KMS-11 (cell line): ENCODE measurements at regions not wholly inside any gene's neighbourhood (a gene's known extent, or its start where the extent isn't known, plus 50 kb on each side); places are given as distances from the start of the nearest gene placed in this dataset.

Experiments
- H2AFZ ChIP-seq: fragments of 200-600 bp; sonication (generic); 2 replicates; pipeline ENCODE4 v1.6.1; 2016; ENCODE audit warnings: antibody characterized with exemption, mixed run types, low read depth
- H3K27ac ChIP-seq: fragments of 200-600 bp; sonication (generic); 2 replicates; pipeline ENCODE4 v1.6.1; 2016; ENCODE audit warnings: mild to moderate bottlenecking, mixed run types
- H3K27me3 ChIP-seq: fragments of 200-600 bp; sonication (generic); 2 replicates; pipeline ENCODE4 v1.6.1; 2017; ENCODE audit warnings: mild to moderate bottlenecking, low read depth, mixed run types, moderate library complexity; ENCODE audit not compliant: insufficient read depth
- H3K36me3 ChIP-seq: fragments of 200-600 bp; sonication (generic); 2 replicates; pipeline ENCODE4 v1.6.1; 2017; ENCODE audit warnings: mild to moderate bottlenecking, mixed run types; ENCODE audit not compliant: insufficient read depth
- H3K4me1 ChIP-seq: fragments of 200-600 bp; sonication (generic); 2 replicates; pipeline ENCODE4 v1.6.1; 2016; ENCODE audit warnings: mild to moderate bottlenecking, low read depth, mixed run types; ENCODE audit not compliant: poor library complexity, severe bottlenecking
- H3K4me2 ChIP-seq: fragments of 200-600 bp; sonication (generic); 2 replicates; pipeline ENCODE4 v1.7.0; 2016; ENCODE audit warnings: mild to moderate bottlenecking, mixed run types
- H3K4me3 ChIP-seq: fragments of 200-600 bp; sonication (generic); IDR thresholded peaks from 2 replicates; pipeline ENCODE4 v1.6.1; 2017; ENCODE audit warnings: low read depth, low read length, mixed read lengths; ENCODE audit not compliant: insufficient read depth
- H3K79me2 ChIP-seq: fragments of 200-600 bp; sonication (generic); 2 replicates; pipeline ENCODE4 v1.6.1; 2016; ENCODE audit warnings: low read depth, mixed run types; ENCODE audit not compliant: insufficient read depth
- H3K9ac ChIP-seq: fragments of 200-600 bp; sonication (generic); 2 replicates; pipeline ENCODE4 v1.6.1; 2016; ENCODE audit warnings: mild to moderate bottlenecking, mixed run types
- H4K20me1 ChIP-seq: fragments of 200-600 bp; sonication (generic); 2 replicates; pipeline ENCODE4 v1.6.1; 2016; ENCODE audit warnings: mild to moderate bottlenecking, mixed run types; ENCODE audit not compliant: insufficient read depth
- TF ChIP-seq, protein P1 (sequence below): fragments of 200-600 bp; sonication (generic); conservative IDR thresholded peaks from 2 replicates; pipeline ENCODE4 v1.6.1; 2017; ENCODE audit warnings: low read depth, mild to moderate bottlenecking, antibody characterized with exemption, low read length, moderate library complexity, mixed read lengths

DNA sequence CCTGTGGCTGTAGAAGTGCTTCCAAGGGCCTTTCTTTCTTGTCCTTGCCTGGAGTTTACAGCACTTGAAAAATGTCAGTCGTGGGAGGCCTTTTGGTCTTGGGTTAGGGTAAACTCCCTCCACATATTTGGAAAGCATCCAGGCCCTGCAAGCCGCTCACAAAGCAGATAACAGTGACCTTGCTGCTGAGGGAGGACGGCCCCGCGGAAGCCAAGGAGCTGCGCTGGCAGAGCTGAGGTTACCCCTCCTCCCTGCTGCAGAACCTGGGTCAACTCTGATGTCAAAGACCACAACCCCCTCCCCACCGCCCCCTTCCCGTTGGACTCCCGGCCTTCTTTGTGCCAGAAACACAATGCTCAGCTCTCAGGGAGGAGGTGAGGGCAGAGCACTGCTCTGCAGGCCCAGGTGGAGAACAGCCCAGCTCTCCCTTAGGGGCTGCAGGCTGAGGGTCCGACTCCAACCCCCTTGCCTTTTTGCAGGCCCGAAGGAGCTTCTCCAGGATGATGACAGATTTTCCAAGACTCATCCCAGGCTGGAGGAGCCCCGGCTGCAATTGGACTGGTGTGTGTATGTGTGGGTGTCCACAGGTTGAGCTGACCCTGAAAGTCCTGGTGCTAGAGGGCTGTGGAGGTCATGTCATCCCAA is 957.6 kb upstream of the ZNF722 start:
- Histone ChIP-seq H3K9ac (no peak overlapping the region), H3K79me2 (no peaks in the 10 kb centered on the region), H3K4me3 (no peak overlapping the region), H3K27ac (no peak overlapping the region), H3K27me3 (no peaks in the 10 kb centered on the region), H4K20me1 (no peaks in the 10 kb centered on the region), H2AFZ (no peak overlapping the region), H3K4me1 (no peaks in the 10 kb centered on the region), H3K36me3 (no peaks in the 10 kb centered on the region), H3K4me2 (no peak overlapping the region)
- TF ChIP-seq, protein P1, sequence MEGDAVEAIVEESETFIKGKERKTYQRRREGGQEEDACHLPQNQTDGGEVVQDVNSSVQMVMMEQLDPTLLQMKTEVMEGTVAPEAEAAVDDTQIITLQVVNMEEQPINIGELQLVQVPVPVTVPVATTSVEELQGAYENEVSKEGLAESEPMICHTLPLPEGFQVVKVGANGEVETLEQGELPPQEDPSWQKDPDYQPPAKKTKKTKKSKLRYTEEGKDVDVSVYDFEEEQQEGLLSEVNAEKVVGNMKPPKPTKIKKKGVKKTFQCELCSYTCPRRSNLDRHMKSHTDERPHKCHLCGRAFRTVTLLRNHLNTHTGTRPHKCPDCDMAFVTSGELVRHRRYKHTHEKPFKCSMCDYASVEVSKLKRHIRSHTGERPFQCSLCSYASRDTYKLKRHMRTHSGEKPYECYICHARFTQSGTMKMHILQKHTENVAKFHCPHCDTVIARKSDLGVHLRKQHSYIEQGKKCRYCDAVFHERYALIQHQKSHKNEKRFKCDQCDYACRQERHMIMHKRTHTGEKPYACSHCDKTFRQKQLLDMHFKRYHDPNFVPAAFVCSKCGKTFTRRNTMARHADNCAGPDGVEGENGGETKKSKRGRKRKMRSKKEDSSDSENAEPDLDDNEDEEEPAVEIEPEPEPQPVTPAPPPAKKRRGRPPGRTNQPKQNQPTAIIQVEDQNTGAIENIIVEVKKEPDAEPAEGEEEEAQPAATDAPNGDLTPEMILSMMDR: no peak

DNA sequence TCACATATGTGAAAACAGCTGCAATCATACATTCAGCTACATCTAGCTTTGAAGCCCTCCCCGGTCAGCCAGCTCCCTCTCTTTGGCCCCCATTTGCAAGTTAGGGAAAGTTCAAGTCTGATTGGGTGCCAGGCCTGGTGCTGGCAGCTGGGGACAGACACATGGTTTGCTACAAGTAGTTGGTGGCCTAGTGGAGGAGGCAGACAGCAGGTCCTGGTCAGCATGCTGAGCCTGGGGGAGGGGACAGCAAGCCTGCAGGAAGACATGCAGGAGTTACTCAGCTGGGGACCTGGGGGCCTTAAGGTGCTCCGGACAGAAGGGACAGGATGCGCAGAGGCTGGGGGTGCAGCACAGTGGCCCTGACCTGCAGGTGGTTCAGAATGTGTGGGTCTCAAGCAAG is 956.9 kb upstream of the ZNF722 start:
- Histone ChIP-seq H4K20me1 (no peaks in the 10 kb centered on the region), H3K27me3 (no peaks in the 10 kb centered on the region), H3K27ac (no peak overlapping the region), H3K9ac (no peak overlapping the region), H3K79me2 (no peaks in the 10 kb centered on the region), H2AFZ (no peak overlapping the region), H3K4me2 (no peak overlapping the region), H3K4me3 (no peak overlapping the region), H3K4me1 (no peaks in the 10 kb centered on the region), H3K36me3 (no peaks in the 10 kb centered on the region)
- TF ChIP-seq, protein P1: no peak

DNA sequence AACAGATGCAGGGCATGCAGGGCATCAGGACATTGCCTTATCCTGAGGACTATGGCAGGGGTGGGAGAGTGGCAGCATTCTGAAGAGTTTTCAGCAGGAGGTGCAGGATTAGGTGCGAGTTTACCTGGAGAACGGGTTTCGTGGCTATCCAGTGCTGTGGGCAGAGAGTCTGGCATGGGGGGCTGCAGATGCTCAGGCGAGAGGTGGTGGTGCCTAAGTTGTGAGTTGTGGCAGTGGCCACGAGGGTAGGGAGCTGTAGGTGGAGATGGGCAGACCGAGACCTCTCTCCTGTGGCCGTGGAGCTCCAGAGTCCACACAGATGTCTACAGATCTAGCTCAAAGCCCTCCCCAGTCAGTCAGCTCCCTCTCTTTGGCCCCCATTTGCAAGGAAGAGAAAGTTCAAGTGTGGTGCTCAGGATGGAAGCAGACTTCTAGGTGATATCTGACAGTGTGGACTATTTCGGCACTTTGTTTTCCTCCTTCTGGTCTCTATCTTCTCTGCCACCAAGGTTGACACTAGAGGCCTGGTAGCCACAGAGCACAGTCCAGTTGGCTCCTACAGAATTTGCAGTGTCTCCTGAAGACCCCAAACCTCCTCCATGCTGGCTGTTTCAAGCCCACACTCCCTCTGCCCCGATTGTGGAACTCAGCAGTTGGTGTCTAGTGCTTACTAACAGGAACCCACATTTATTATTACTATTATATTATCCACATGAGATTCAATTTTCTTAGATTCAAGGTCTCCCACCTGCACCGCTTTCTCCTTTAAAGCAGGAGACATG is 955.7 kb upstream of the ZNF722 start:
- H4K20me1 ChIP-seq: no peaks in the 10 kb centered on the region
- H3K9ac ChIP-seq: no peak overlapping the region
- no peaks in the 10 kb centered on the region for H3K79me2 ChIP-seq
- no peaks in the 10 kb centered on the region for H3K27me3 ChIP-seq
- no peak overlapping the region for H3K27ac ChIP-seq
- no peak overlapping the region for H2AFZ ChIP-seq
- no peaks in the 10 kb centered on the region for H3K4me1 ChIP-seq
- no peak overlapping the region for H3K4me3 ChIP-seq
- H3K36me3 ChIP-seq: no peaks in the 10 kb centered on the region
- no peak overlapping the region for H3K4me2 ChIP-seq
- TF ChIP-seq, protein P1: no peak

DNA sequence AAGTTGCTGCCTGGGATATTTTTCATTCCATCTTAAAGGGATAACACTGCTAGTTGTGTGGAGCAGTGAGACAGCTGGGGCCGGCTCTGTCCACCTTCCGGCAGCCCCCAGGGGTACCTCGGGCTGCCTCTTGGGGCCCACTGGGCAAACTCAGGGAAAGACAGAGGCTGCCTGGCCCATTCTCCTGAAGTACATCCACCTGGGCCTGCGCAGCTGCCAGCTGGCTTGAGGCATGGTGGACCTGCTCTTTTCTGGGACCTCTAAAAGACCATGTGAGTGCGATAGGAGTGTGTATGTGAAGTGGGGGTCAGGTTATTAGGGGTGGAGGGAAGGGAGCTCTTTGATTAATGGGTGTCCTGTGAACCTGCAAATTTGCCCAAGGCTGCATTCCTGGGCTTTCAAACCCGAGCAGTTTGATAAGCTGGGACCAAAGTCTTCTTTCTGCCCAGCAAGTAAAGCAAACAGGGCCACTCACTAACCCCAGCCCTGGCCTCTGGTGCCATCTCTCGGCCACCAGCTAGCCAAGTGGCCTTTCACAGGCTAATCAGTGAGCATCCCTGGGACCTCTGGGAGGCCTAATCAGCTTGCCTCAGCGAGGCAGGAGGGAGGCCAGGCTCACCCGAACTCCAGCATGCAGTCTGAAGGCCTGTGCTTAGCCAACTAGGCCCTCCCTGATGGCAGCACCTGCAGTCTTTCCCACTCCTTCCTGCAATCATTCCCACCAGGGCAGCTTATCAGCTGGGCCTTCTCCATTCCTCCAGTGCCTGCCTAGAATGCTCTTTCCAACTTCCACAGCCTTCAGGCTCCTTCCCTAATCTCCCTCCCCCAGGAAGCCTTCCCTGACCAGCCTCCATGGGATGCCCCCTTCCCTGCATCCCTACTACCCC is 954.7 kb upstream of the ZNF722 start:
- TF ChIP-seq, protein P1: no peak
- H3K36me3 ChIP-seq: no peaks in the 10 kb centered on the region
- H3K4me2 ChIP-seq: no peak overlapping the region
- no peak overlapping the region for H3K4me3 ChIP-seq
- H2AFZ ChIP-seq: no peak overlapping the region
- no peaks in the 10 kb centered on the region for H3K79me2 ChIP-seq
- H3K27ac ChIP-seq: no peak overlapping the region
- H4K20me1 ChIP-seq: no peaks in the 10 kb centered on the region
- no peaks in the 10 kb centered on the region for H3K27me3 ChIP-seq
- H3K4me1 ChIP-seq: no peaks in the 10 kb centered on the region
- no peak overlapping the region for H3K9ac ChIP-seq
